HG02973 (cell line): ENCODE measurements at regions not wholly inside any gene's neighbourhood (a gene's known extent, or its start where the extent isn't known, plus 50 kb on each side); places are given as distances from the start of the nearest gene placed in this dataset.
"Not testable (repeated sequence)": the region's sequence is repeated elsewhere in the genome, so short reads cannot be mapped to it uniquely, and the experiment has no call there.

Source experiments
- ATAC-seq: cut with Tn5 transposase; IDR thresholded peaks from one replicate; pipeline ENCODE4 v1.9.1; 2021; ENCODE audit warnings: moderate library complexity; ENCODE audit not compliant: unreplicated experiment

GRCh38 chr4:158053086-158053485 lies 119.7 kb downstream of the GASK1B start:
- no peak for ATAC-seq

GRCh38 chr4:158051401-158052235 lies 121.2 kb downstream of the GASK1B start:
- no peak for ATAC-seq

- ATAC-seq = no peak
Observed at GRCh38 chr4:158050942-158051341, 121.9 kb downstream of the GASK1B start.

GRCh38 chr4:158046345-158046744 lies 126.5 kb downstream of the GASK1B start:
- ATAC-seq = no peak

GRCh38 chr4:158043971-158044618 lies 128.7 kb downstream of the GASK1B start:
- ATAC-seq = no peak

GRCh38 chr4:158042591-158043030 lies 130.2 kb downstream of the GASK1B start:
- no peak for ATAC-seq

- ATAC-seq = no peak
Observed at GRCh38 chr4:158038718-158039117, 134.1 kb downstream of the GASK1B start.

GRCh38 chr4:158036998-158037397 lies 135.8 kb downstream of the GASK1B start:
- no peak for ATAC-seq

- ATAC-seq = no peak
Observed at GRCh38 chr4:158035662-158036195, 137.1 kb downstream of the GASK1B start.

- ATAC-seq = no peak
Observed at GRCh38 chr4:158033416-158034120, 139.3 kb downstream of the GASK1B start.

GRCh38 chr4:158032733-158033415 lies 140.0 kb downstream of the GASK1B start:
- ATAC-seq = no peak

GRCh38 chr4:158028381-158028780 lies 144.4 kb downstream of the GASK1B start:
- ATAC-seq = not testable (repeated sequence)

- no peak for ATAC-seq
Observed at GRCh38 chr4:158025131-158025530, 147.7 kb downstream of the GASK1B start.

GRCh38 chr4:158020734-158021346 lies 152.0 kb downstream of the GASK1B start:
- ATAC-seq = no peak

GRCh38 chr4:158020176-158020575 lies 152.6 kb downstream of the GASK1B start:
- no peak for ATAC-seq

- ATAC-seq = no peak
Observed at GRCh38 chr4:158018831-158019230, 154.0 kb downstream of the GASK1B start.

- ATAC-seq = no peak
Observed at GRCh38 chr4:158018221-158018830, 154.5 kb downstream of the GASK1B start.

GRCh38 chr4:158016511-158016910 lies 156.3 kb downstream of the GASK1B start:
- no peak for ATAC-seq

GRCh38 chr4:158015241-158015640 lies 157.6 kb downstream of the GASK1B start:
- ATAC-seq = no peak

- no peak for ATAC-seq
Observed at GRCh38 chr4:158013858-158014257, 159.0 kb downstream of the GASK1B start.
